ENCODE measurements at regions not wholly inside any gene's neighbourhood (a gene's known extent, or its start where the extent isn't known, plus 50 kb on each side); places are given as distances from the start of the nearest gene placed in this dataset.

- Histone ChIP-seq H3K4me3 (replicated peaks; ENCODE audit: insufficient read depth, low read length) (no peak overlapping the region), H3K27ac (replicated peaks) (no peak overlapping the region), H3K27me3 (ENCODE audit: insufficient read depth, poor library complexity, severe bottlenecking) (no peaks in the 10 kb centered on the region)
- TF ChIP-seq, protein P1, sequence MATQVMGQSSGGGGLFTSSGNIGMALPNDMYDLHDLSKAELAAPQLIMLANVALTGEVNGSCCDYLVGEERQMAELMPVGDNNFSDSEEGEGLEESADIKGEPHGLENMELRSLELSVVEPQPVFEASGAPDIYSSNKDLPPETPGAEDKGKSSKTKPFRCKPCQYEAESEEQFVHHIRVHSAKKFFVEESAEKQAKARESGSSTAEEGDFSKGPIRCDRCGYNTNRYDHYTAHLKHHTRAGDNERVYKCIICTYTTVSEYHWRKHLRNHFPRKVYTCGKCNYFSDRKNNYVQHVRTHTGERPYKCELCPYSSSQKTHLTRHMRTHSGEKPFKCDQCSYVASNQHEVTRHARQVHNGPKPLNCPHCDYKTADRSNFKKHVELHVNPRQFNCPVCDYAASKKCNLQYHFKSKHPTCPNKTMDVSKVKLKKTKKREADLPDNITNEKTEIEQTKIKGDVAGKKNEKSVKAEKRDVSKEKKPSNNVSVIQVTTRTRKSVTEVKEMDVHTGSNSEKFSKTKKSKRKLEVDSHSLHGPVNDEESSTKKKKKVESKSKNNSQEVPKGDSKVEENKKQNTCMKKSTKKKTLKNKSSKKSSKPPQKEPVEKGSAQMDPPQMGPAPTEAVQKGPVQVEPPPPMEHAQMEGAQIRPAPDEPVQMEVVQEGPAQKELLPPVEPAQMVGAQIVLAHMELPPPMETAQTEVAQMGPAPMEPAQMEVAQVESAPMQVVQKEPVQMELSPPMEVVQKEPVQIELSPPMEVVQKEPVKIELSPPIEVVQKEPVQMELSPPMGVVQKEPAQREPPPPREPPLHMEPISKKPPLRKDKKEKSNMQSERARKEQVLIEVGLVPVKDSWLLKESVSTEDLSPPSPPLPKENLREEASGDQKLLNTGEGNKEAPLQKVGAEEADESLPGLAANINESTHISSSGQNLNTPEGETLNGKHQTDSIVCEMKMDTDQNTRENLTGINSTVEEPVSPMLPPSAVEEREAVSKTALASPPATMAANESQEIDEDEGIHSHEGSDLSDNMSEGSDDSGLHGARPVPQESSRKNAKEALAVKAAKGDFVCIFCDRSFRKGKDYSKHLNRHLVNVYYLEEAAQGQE (IDR thresholded peaks at IDR 0.05; ENCODE audit: insufficient replicate concordance, low read depth): no peak
- TF ChIP-seq CTCF (IDR thresholded peaks at IDR 0.05; ENCODE audit: insufficient read depth, low read length) (no peak), POLR2AphosphoS5 (IDR thresholded peaks at IDR 0.05; ENCODE audit: low read depth) (no peak), GABPA (IDR thresholded peaks at IDR 0.05; ENCODE audit: low read depth) (no peak), SPI1 (IDR thresholded peaks at IDR 0.05; ENCODE audit: borderline replicate concordance, low read depth) (no peak)
- no peak for DNase-seq (ENCODE audit: low read depth in 1 of 2, low spot score in 1 of 2)
Observed at GRCh38 chr5:28281351-28281750, 1243.0 kb upstream of the CDH9 start.

DNA sequence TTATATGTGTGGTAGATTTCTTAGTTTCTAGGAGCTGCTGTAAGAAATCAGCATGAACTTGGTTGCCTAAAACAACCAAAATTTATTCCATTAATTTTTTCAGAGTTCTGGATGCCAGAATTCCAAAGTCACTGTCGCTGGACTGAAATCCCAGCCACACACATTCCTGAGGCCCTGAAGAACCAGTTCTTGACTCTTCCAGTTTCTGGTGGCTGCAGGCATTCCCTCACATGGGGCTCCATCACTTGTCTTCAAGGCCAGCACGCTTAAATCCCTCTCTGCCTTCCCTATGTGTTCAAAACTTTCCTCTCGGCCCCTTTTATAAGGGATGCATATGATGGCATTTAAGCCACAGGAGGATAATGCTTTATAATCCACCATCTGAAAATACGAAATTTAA, 1237.5 kb upstream of the CDH9 start:
- no peak for DNase-seq (ENCODE audit: low read depth in 1 of 2, low spot score in 1 of 2)
- Histone ChIP-seq H3K4me3 (replicated peaks; ENCODE audit: insufficient read depth, low read length) (no peak overlapping the region), H3K27ac (replicated peaks) (no peak overlapping the region), H3K27me3 (ENCODE audit: insufficient read depth, poor library complexity, severe bottlenecking) (no peaks in the 10 kb centered on the region)
- TF ChIP-seq CTCF (IDR thresholded peaks at IDR 0.05; ENCODE audit: insufficient read depth, low read length) (no peak), POLR2AphosphoS5 (IDR thresholded peaks at IDR 0.05; ENCODE audit: low read depth) (no peak), GABPA (IDR thresholded peaks at IDR 0.05; ENCODE audit: low read depth) (no peak), SPI1 (IDR thresholded peaks at IDR 0.05; ENCODE audit: borderline replicate concordance, low read depth) (no peak)
- TF ChIP-seq, protein P1 (IDR thresholded peaks at IDR 0.05; ENCODE audit: insufficient replicate concordance, low read depth): no peak

- H3K27me3 ChIP-seq (ENCODE audit: insufficient read depth, poor library complexity, severe bottlenecking): no peaks in the 10 kb centered on the region
- no peak for DNase-seq (ENCODE audit: low read depth in 1 of 2, low spot score in 1 of 2)
- TF ChIP-seq SPI1 (IDR thresholded peaks at IDR 0.05; ENCODE audit: borderline replicate concordance, low read depth) (no peak), CTCF (IDR thresholded peaks at IDR 0.05; ENCODE audit: insufficient read depth, low read length) (no peak), POLR2AphosphoS5 (IDR thresholded peaks at IDR 0.05; ENCODE audit: low read depth) (no peak), GABPA (IDR thresholded peaks at IDR 0.05; ENCODE audit: low read depth) (no peak)
- TF ChIP-seq, protein P1 (IDR thresholded peaks at IDR 0.05; ENCODE audit: insufficient replicate concordance, low read depth): no peak
- no peak overlapping the region for H3K4me3 ChIP-seq (replicated peaks; ENCODE audit: insufficient read depth, low read length)
- H3K27ac ChIP-seq (replicated peaks): no peak overlapping the region
Observed at GRCh38 chr5:28269978-28270377, 1231.6 kb upstream of the CDH9 start.

Measured in HL-60 (cell line).